Neuronal stem cell (in vitro differentiated cells): ENCODE measurements at regions not wholly inside any gene's neighbourhood (a gene's known extent, or its start where the extent isn't known, plus 50 kb on each side); places are given as distances from the start of the nearest gene placed in this dataset.

Experiments
- DNase-seq: peaks from one replicate; pipeline ENCODE4 v3.0.0-alpha.2; 2013; ENCODE audit warnings: low spot score
- H2AFZ ChIP-seq: one replicate; pipeline ENCODE4 v1.6.1; 2013; ENCODE audit warnings: mild to moderate bottlenecking, low read length, inconsistent platforms
- H2AK5ac ChIP-seq: 2 replicates; pipeline ENCODE4 v1.6.1; 2013; ENCODE audit warnings: low read depth, mild to moderate bottlenecking, inconsistent platforms, low read length, moderate library complexity, mixed read lengths
- H2BK120ac ChIP-seq: 2 replicates; pipeline ENCODE4 v1.6.1; 2013; ENCODE audit warnings: low read depth, mild to moderate bottlenecking, inconsistent platforms, low read length, moderate library complexity, mixed read lengths
- H2BK12ac ChIP-seq: one replicate; pipeline ENCODE4 v1.6.1; 2013; ENCODE audit warnings: low read length, inconsistent platforms
- H2BK15ac ChIP-seq: 2 replicates; pipeline ENCODE4 v1.6.1; 2013; ENCODE audit warnings: mild to moderate bottlenecking, low read length, inconsistent platforms, mixed read lengths
- H2BK5ac ChIP-seq: one replicate; pipeline ENCODE4 v1.6.1; 2013; ENCODE audit warnings: inconsistent platforms, mild to moderate bottlenecking, low read length, moderate library complexity
- H3K14ac ChIP-seq: one replicate; pipeline ENCODE4 v1.6.1; 2013; ENCODE audit warnings: low read length, inconsistent platforms
- H3K18ac ChIP-seq: 2 replicates; pipeline ENCODE4 v1.6.1; 2013; ENCODE audit warnings: low read length, inconsistent platforms
- H3K23ac ChIP-seq: 2 replicates; pipeline ENCODE4 v1.6.1; 2013; ENCODE audit warnings: low read depth, mild to moderate bottlenecking, mixed read lengths, low read length, inconsistent platforms; ENCODE audit not compliant: poor library complexity
- H3K27ac ChIP-seq: replicated peaks from 3 replicates; pipeline ENCODE4 v1.5.1; 2013; ENCODE audit warnings: low read length, inconsistent platforms
- H3K27me3 ChIP-seq, 3 experiments: 2 replicates each; pipeline ENCODE4 v1.6.1; 2013; ENCODE audit warnings: low read length in 3 of 3, mild to moderate bottlenecking in 2 of 3, inconsistent platforms in 1 of 3, low read depth in 1 of 3, mixed read lengths in 1 of 3, moderate library complexity in 1 of 3; ENCODE audit not compliant: control insufficient read depth in 3 of 3, insufficient read depth in 3 of 3
- H3K36me3 ChIP-seq, 2 donors: replicated peaks in 1 of 2; 2 replicates each; pipeline ENCODE4 v1.6.1; 2013; ENCODE audit warnings: low read length in 2 of 2; ENCODE audit not compliant: control insufficient read depth in 2 of 2, insufficient read depth in 2 of 2
- H3K4ac ChIP-seq: 2 replicates; pipeline ENCODE4 v1.6.1; 2013; ENCODE audit warnings: inconsistent platforms, mild to moderate bottlenecking, low read length, moderate library complexity
- H3K4me1 ChIP-seq, 2 donors: 1 replicate in 1 of 2; 2 replicates in 1 of 2; pipeline ENCODE4 v1.6.1; 2013; ENCODE audit warnings: low read length in 2 of 2, low read depth in 1 of 2; ENCODE audit not compliant: control insufficient read depth in 2 of 2, insufficient read depth in 1 of 2
- H3K4me2 ChIP-seq: one replicate; pipeline ENCODE4 v1.6.1; 2013; ENCODE audit warnings: mild to moderate bottlenecking, low read length, inconsistent platforms; ENCODE audit not compliant: insufficient read depth, poor library complexity, severe bottlenecking
- H3K4me3 ChIP-seq, 2 donors: 2 replicates each; pipeline ENCODE4 v1.5.1; 2013; ENCODE audit warnings: low read length in 2 of 2, mild to moderate bottlenecking in 2 of 2, inconsistent platforms in 1 of 2, moderate library complexity in 1 of 2
- H3K79me1 ChIP-seq: one replicate; pipeline ENCODE4 v1.6.1; 2013; ENCODE audit warnings: low read depth, mild to moderate bottlenecking, inconsistent platforms, low read length, moderate library complexity
- H3K9ac ChIP-seq: one replicate; pipeline ENCODE4 v1.6.1; 2013; ENCODE audit warnings: mild to moderate bottlenecking, low read depth, low read length, inconsistent platforms; ENCODE audit not compliant: poor library complexity
- H3K9me3 ChIP-seq, 2 donors: replicated peaks in 1 of 2; 2 replicates each; pipeline versions ENCODE3 to v1.6.1; 2013; ENCODE audit warnings: low read length in 2 of 2, mild to moderate bottlenecking in 2 of 2, inconsistent platforms in 1 of 2, low read depth in 1 of 2, mixed read lengths in 1 of 2, moderate library complexity in 1 of 2; ENCODE audit not compliant: control insufficient read depth in 2 of 2, insufficient read depth in 1 of 2
- H4K8ac ChIP-seq: one replicate; pipeline ENCODE4 v1.6.1; 2013; ENCODE audit warnings: low read depth, mild to moderate bottlenecking, inconsistent platforms, low read length, moderate library complexity
- H4K91ac ChIP-seq: one replicate; pipeline ENCODE4 v1.6.1; 2013; ENCODE audit warnings: low read length, low read depth, mild to moderate bottlenecking, inconsistent platforms; ENCODE audit not compliant: poor library complexity
- WGBS, 2 donors: extraction: QIAGEN DNeasy Blood & Tissue Kit; methylation state at CpG; one replicate each; pipeline ENCODE4 v1.1.7; 2013; ENCODE audit warnings: missing lambda C conversion rate in 2 of 2, mixed read lengths in 1 of 2; ENCODE audit not compliant: insufficient read length in 2 of 2, insufficient replicate concordance in 1 of 2; ENCODE audit errors: extremely low coverage in 2 of 2; 5-methylcytosine and 5-hydroxymethylcytosine counted together

GRCh38 chr16:59385959-59386358 is 651.8 kb upstream of the GOT2 start:
- Histone ChIP-seq H3K27ac (no peak overlapping the region), H3K36me3 (no peaks in the 10 kb centered on the region), H2BK5ac (no peak overlapping the region), H4K8ac (no peak overlapping the region), H3K9ac (no peak overlapping the region), H3K23ac (no peak overlapping the region), H2BK120ac (no peak overlapping the region), H2AFZ (no peak overlapping the region), H3K79me1 (no peaks in the 10 kb centered on the region), H3K18ac (no peak overlapping the region), H3K4ac (no peak overlapping the region), H3K14ac (no peak overlapping the region), H2AK5ac (no peak overlapping the region), H2BK15ac (no peak overlapping the region), H4K91ac (no peak overlapping the region), H2BK12ac (no peak overlapping the region), H3K9me3 (no peaks in the 10 kb centered on the region), H3K27me3 (no peaks in the 10 kb centered on the region), H3K4me2 (no peak overlapping the region), H3K4me1 (no peaks in the 10 kb centered on the region), H3K4me3 (no peak overlapping the region)
- no peak for DNase-seq
- no CpG with 5 or more reads among the region's 3 CpGs for WGBS, 2 donors

- no peak overlapping the region for H4K91ac ChIP-seq
- no peak overlapping the region for H3K27ac ChIP-seq
- no peak overlapping the region for H2BK5ac ChIP-seq
- H3K23ac ChIP-seq, result no peak overlapping the region
- H3K79me1 ChIP-seq, result no peaks in the 10 kb centered on the region
- H2AFZ ChIP-seq, result no peak overlapping the region
- no peak overlapping the region for H3K4ac ChIP-seq
- H2BK12ac ChIP-seq, result no peak overlapping the region
- H3K14ac ChIP-seq, result no peak overlapping the region
- WGBS, 2 donors, result no CpG with 5 or more reads among the region's 3 CpGs
- H3K27me3 ChIP-seq, result no peaks in the 10 kb centered on the region
- H2BK120ac ChIP-seq, result no peak overlapping the region
- no peak overlapping the region for H3K4me3 ChIP-seq
- no peak for DNase-seq
- H3K4me1 ChIP-seq, result no peaks in the 10 kb centered on the region
- H3K9me3 ChIP-seq, result no peaks in the 10 kb centered on the region
- H3K4me2 ChIP-seq, result no peak overlapping the region
- no peak overlapping the region for H2AK5ac ChIP-seq
- no peak overlapping the region for H3K18ac ChIP-seq
- no peak overlapping the region for H3K9ac ChIP-seq
- no peak overlapping the region for H2BK15ac ChIP-seq
- H4K8ac ChIP-seq, result no peak overlapping the region
- H3K36me3 ChIP-seq, result no peaks in the 10 kb centered on the region
Observed at GRCh38 chr16:59385491-59385890, 651.4 kb upstream of the GOT2 start.

GRCh38 chr16:59373632-59374031 is 639.5 kb upstream of the GOT2 start:
- no peak overlapping the region for H3K23ac ChIP-seq
- no peak overlapping the region for H3K9ac ChIP-seq
- no peaks in the 10 kb centered on the region for H3K27me3 ChIP-seq
- no peak overlapping the region for H3K14ac ChIP-seq
- no peak overlapping the region for H2BK12ac ChIP-seq
- no peaks in the 10 kb centered on the region for H3K79me1 ChIP-seq
- H2AFZ ChIP-seq, result no peak overlapping the region
- no peaks in the 10 kb centered on the region for H3K4me1 ChIP-seq
- no peak overlapping the region for H3K4me2 ChIP-seq
- no peak overlapping the region for H3K18ac ChIP-seq
- H3K4ac ChIP-seq, result no peak overlapping the region
- H2BK15ac ChIP-seq, result no peak overlapping the region
- H2BK120ac ChIP-seq, result no peak overlapping the region
- no peaks in the 10 kb centered on the region for H3K36me3 ChIP-seq
- no peak overlapping the region for H2BK5ac ChIP-seq
- no peak overlapping the region for H2AK5ac ChIP-seq
- H4K8ac ChIP-seq, result no peak overlapping the region
- H3K9me3 ChIP-seq, result no peaks in the 10 kb centered on the region
- H4K91ac ChIP-seq, result no peak overlapping the region
- H3K4me3 ChIP-seq, result no peak overlapping the region
- H3K27ac ChIP-seq, result no peak overlapping the region
- no peak for DNase-seq

- H2AK5ac ChIP-seq, result no peak overlapping the region
- no peaks in the 10 kb centered on the region for H3K79me1 ChIP-seq
- no peak for DNase-seq
- no peak overlapping the region for H2BK120ac ChIP-seq
- H3K23ac ChIP-seq, result no peak overlapping the region
- no peak overlapping the region for H4K91ac ChIP-seq
- H3K18ac ChIP-seq, result no peak overlapping the region
- H3K9ac ChIP-seq, result no peak overlapping the region
- H2BK15ac ChIP-seq, result no peak overlapping the region
- 100% methylated on average over 1 of the region's 4 CpGs; no CpG with 5 or more reads in 1 of the 2 donors for WGBS, 2 donors
- no peaks in the 10 kb centered on the region for H3K36me3 ChIP-seq
- no peak overlapping the region for H3K4ac ChIP-seq
- H3K4me3 ChIP-seq, result no peak overlapping the region
- no peak overlapping the region for H2AFZ ChIP-seq
- H2BK5ac ChIP-seq, result no peak overlapping the region
- no peak overlapping the region for H3K4me2 ChIP-seq
- no peak overlapping the region for H2BK12ac ChIP-seq
- no peak overlapping the region for H3K14ac ChIP-seq
- no peaks in the 10 kb centered on the region for H3K27me3 ChIP-seq
- H3K4me1 ChIP-seq, result no peaks in the 10 kb centered on the region
- H4K8ac ChIP-seq, result no peak overlapping the region
- no peak overlapping the region for H3K27ac ChIP-seq
- no peaks in the 10 kb centered on the region for H3K9me3 ChIP-seq
Observed at GRCh38 chr16:59370717-59371116, 636.6 kb upstream of the GOT2 start.
